ENCODE measurements at regions not wholly inside any gene's neighbourhood (a gene's known extent, or its start where the extent isn't known, plus 50 kb on each side); places are given as distances from the start of the nearest gene placed in this dataset.
"Not testable (repeated sequence)": the region's sequence is repeated elsewhere in the genome, so short reads cannot be mapped to it uniquely, and the experiment has no call there.

GRCh38 chr10:58066126-58066525, 201.6 kb downstream of the IPMK start:
- no peak for DNase-seq

DNA sequence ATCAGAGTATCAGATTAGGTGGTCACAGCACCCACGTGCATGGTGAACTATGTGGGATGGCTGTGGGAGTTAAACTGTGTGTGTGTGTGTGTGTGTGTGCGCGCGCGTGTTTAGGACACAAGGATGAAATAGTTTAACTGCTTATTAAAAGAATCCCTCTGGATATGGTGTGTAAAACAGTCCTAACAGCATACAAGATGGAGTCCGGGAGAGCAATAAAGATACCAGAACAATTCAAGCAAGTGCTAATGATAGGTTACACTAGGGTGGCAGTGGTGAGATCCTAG, 202.2 kb downstream of the IPMK start:
- DNase-seq, result no peak

GRCh38 chr10:58064714-58065528, 202.8 kb downstream of the IPMK start:
- DNase-seq, result no peak

GRCh38 chr10:58063861-58064480, 203.7 kb downstream of the IPMK start:
- DNase-seq, result no peak

DNA sequence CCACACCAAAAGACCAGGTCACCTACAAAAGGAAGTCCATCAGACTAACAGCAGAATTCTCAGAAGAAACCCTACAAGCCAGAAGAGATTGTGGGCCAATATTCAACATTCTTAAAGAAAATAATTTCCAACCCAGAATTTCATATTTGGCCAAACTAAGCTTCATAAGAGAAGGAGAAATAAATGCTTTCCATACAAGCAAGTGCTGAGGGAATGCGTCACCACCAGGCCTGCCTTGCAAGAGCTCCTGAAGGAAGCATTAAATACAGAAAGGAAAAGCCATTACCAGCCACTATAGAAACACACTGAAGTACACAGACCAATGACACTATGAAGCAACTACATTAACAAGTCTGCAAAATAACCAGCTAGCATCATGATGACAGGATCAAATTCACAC, 209.0 kb downstream of the IPMK start:
- DNase-seq, result not testable (repeated sequence)

DNA sequence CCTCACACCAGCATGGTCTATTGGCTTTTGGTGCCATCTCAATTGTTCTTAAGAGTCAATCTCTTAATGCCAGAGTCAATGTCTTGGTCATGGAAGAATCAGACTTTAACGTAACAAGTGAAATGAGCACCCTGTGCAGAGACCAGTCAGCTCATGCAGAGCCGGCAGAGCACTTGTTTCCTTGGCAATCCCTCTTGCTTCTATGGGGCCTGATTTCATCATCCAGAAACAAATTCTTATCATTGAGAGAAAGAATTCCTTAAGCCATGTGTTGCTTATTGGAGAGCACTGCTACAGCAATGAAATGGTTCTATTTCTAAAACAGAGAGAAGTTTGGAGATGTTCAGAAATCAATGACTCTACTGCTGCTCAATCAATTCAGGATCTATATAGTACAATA, 212.8 kb downstream of the IPMK start:
- DNase-seq, result no peak

- no peak for DNase-seq
These were observed 214.9 kb downstream of the IPMK start for GRCh38 chr10:58052772-58053171.

GRCh38 chr10:58050575-58050974, 217.1 kb downstream of the IPMK start:
- DNase-seq, result no peak

GRCh38 chr10:58048936-58049335, 218.8 kb downstream of the IPMK start:
- no peak for DNase-seq

GRCh38 chr10:58044072-58044471, 223.6 kb downstream of the IPMK start:
- DNase-seq, result no peak

GRCh38 chr10:58041901-58042300, 225.8 kb downstream of the IPMK start:
- no peak for DNase-seq

GRCh38 chr10:58030208-58030607, 237.5 kb downstream of the IPMK start:
- DNase-seq, result no peak

- DNase-seq, result no peak
These were observed 238.9 kb downstream of the IPMK start for GRCh38 chr10:58028597-58029366.

GRCh38 chr10:58027426-58027825, 240.3 kb downstream of the IPMK start:
- no peak for DNase-seq

- DNase-seq, result no peak
These were observed 241.7 kb downstream of the IPMK start for GRCh38 chr10:58026036-58026435.

DNA sequence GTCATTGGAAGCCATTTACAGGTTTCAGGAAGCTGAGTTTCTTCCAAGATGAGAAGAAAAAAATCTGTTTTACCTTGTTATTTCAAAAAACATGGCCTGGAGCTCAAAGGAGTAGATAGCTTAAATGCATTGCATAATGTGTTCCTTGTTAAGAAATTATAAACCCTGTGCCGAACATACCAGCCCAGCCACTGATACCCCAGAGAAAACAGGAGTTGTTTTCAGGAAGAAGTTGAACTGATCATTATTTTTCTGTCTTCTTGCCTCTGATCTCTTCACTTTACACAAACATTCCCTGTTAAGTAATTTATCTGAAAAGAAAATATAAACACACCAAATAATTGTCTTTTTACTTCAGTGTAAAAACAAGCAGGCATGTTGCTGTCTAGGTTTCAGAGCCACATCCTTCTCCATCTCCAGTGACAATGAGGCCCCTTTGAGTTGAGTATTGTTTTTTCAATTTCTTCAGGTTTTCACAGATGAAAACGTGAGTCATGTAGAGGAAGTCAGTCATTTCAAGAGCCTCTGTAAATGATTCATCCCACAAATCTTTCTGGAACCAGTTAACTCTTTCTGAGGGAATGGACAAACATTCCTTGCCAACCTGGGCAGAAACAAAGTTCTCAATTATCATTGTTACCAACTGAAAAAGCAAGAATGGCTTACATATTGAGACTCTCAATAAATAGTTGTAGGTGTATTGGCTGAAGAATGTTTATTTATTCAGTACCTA, 244.2 kb downstream of the IPMK start:
- no peak for DNase-seq

GRCh38 chr10:58019863-58020537, 247.7 kb downstream of the IPMK start:
- DNase-seq, result no peak

DNA sequence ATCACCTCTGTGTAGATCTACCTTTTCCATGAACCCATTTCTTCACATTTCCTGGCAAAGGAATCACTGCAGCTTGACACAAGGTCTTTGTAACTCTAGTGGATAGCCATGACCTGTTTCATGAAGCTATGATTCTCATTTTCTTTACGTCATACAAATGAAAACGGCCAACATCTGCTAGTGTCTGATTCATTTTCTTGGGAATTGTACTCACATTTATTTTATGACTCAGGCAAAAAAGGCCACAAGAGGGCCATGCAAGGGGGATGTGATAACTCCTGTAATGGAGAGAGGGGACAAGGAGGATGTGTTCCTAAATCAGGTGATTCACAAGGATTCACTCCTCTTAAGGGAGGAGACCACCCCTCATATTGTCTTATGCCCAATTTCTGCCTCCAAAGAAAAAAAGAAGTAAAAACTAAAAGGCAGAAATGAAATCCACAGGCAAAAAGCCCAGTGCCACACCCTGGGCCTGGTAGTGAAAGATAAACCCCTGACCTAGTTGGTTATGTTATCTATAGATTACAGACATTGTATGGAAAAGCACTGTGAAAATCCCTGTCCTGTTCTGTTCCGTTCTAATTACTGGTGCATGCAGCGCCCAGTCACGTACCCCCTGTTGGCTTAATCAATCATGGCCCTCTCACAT, 249.9 kb downstream of the IPMK start:
- no peak for DNase-seq

DNA sequence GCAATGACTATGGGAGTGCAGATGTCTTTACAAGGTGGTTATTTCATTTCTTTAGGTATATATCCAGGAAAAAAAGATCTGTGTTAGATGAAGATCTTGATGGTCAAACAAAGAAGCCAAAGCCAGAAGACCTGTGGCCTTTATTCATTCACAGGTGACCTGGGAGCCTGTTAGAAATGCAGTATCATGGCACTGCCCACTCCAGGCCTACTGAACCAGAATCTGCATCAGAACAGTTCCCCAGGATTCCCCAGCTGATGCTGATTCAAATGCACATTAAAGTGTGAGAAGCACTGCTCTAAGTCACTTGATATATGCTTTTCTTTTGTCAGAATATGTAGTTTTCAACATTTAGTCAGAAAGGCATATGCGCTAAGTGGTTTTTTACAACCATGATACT, 251.1 kb downstream of the IPMK start:
- DNase-seq, result no peak

- DNase-seq, result no peak
These were observed 253.3 kb downstream of the IPMK start for GRCh38 chr10:58014436-58014835.

GRCh38 chr10:58013406-58013805, 254.3 kb downstream of the IPMK start:
- DNase-seq, result no peak

DNA sequence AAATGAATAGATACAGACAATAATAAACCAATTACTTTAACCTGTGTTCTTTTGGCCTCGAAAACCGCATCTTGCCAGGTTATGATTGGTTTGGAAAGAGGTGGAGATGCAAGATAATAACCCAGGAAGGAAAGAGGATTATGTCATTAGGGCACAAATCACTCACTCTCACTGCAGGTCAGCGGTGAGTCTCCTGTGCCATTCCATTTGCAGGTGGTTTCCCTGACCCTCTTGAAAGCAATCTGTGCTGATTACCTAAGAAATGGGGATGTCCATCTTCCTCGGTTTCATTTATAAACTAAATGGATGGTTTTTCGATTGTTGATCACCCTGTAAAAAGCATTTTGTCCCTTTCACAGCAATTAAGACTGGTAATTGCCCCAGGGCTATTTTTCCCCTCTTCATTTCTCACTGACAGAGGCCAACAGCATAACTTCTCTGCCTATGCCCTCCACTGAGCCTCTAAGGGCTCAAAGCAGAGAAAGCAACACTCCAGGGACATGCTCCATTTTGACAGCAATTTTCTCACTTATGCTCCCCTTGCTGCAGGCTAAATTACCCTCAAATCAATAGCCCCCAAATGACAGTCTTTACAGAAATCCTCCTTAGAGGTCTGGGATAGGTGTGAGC, 257.5 kb downstream of the IPMK start:
- DNase-seq, result no peak

All from activated T-cell treated with anti-CD3 and anti-CD28 coated beads, Interleukin-2, amount 50 U/mL, for 48 hours (primary cell).